ENCODE measurements at regions not wholly inside any gene's neighbourhood (a gene's known extent, or its start where the extent isn't known, plus 50 kb on each side); places are given as distances from the start of the nearest gene placed in this dataset.
A peak's percentile ranks its signal among the peaks of the same experiment; 100 is the strongest.

DNA sequence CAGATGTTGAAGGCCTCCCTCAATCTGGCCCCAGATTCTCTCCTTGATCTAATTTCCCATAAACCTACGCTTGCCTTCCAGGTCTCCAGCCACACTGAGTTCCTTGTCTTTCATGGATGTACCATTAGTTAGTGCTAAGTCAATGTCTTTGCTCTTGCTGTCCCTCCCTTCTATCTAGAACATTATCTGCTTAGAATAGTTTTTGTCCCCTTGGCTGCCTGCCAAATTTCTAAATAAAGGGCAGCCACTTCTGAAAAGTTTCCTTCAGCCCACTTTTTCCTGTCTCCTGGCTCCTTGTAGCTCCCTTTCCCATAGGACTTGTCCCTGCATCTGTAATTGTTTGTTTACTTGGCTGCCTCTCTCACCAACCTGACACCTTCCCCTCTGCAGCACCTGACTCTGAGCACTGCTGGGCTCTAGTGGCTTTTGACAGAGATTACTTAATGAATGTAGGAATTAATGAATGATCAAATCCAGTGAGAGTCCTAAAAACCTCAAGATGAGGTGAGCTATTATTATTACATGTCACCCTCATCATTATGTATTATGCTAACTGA lies 58.3 kb downstream of the CXCL12 start:
- DNase-seq: no peak

DNA sequence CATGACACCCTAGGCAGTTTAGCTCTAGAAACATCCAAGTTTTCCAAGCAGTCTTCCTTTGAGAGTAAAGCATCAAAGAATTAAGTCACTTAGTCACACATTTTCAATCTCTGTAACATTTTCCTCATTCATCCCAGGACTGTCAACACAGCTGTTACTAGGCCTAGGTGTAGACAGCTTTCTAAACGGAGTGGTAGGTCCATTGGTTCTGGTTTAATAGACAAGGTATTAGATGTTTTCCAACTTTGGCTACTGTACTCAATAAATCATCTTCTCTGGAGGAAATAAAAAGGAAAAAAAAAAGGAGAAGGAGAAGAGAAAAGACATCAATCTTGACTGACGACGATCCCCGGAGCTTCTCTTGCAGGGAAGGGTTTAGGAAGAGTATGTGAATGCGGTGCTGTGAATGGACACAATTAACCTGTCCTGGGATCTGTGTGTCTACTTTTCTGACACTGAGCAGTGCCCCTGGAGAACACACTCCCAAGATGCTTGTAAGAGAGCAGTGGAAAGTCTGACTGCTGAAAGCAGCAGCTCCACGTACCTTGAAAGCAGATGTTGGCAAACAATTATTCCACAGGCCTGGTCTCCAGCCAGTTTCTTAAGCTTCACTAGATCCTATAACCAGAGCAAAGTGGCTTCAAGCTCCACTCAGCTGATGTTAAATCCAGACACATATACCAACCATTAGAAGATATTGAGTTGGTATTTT lies 59.1 kb downstream of the CXCL12 start:
- no peak for DNase-seq

DNA sequence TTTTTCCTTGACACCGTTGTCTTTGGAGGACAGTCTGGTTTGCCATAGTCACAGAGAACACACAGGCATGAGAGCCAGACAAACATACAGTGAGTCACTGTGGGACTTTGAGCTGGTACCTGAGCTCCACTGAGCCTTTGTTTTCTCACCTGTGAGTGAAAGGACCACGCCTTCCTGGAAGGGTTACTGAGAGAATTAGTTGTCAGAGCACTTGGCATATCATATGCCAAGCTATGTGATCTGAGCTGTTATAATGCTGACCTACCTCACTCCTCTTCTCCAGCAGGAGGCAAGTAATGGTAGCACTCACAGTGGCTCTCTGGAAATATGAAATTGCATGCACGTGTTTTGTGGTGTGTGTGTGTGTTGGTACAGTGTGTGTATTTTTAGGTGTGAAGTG lies 59.7 kb downstream of the CXCL12 start:
- no peak for DNase-seq

DNA sequence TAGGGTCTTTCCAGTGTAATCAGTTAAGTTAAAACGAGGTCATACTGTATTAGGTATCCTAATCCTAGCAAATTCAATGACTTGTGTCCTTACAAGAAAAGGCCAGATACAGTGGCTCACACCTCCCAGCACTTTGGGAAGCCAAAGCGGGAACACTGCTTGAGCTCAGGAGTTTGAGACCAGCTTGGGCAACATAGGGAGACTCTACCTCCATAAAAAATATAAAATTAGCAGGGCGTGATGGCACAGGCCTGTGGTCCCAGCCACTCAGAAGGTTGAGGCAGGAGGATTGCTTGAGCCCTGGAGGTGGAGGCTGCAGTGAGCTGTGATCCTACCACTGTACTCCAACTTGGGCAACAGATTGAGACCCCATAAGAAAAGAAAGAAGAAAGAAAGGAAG lies 61.1 kb downstream of the CXCL12 start:
- DNase-seq: no peak

DNA sequence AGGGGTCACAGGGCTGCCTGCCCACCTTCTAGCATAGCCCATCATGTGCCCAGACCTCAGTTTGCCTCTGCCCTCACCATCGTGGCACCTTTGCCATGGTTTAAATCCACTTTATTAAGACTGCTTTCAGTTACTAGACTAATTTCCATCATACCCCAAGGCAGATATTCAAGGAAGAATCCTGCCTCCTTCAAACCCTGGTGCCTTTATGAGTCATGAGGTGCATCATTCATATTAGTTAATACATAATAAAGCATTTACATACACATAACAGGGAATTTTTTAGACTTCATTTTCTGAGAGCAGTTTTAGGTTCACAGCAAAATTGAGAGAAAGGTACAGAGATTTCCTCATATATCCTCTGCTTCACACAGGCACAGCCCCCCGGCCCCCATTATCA lies 62.8 kb downstream of the CXCL12 start:
- no peak for DNase-seq

DNA sequence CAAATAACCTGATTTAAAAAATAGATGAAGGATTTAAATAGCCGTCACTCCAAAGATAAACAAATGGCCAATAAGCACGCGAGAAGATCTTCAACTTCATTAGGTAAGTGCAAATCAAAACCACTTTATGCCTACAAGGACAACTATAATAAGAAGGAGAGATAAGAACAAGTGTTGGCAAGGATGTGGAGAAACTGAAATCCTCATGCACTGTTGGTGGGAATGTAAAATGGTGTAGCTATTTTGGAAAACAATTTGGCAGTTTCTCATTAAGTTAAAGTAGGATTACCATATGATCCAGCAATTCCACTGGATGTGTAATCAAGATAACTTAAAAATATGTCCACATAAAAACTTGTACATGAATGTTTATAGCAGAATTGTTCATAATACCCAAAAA lies 64.1 kb downstream of the CXCL12 start:
- no peak for DNase-seq

DNA sequence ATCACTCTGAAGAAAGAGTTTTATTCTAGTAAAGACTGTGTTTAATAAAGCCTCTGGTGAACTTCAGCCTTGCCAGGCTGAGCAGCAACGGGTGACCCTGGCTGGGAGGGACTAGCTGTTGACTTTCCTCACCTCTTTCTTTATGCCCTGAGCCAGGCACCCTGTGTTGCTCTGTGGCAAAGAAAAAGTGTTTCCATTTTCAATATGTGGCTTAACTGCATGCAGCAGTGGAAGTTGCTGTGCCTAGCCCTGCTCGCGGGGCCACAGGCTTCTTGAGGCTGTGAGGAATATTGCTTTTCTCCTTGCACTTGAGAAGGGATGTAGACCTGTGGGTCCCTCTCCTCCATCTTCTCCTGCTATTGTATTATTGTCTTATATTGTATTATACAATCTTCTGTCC lies 67.0 kb downstream of the CXCL12 start:
- DNase-seq: no peak

DNA sequence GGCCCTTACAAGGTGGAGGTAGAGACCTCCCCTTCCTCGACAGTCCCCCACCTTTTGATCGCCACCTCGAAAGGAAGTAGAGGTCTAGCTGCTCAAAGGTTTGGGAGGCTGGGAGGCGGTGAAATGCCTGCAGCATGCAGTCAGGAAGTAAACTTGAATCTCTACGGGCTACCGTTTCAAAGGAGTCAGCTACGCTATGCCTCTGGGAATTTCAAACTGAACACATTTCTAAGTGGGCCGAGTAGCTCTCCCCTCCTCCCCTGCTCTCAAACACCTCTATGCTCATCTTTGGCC lies 68.0 kb downstream of the CXCL12 start:
- DNase-seq: no peak

DNA sequence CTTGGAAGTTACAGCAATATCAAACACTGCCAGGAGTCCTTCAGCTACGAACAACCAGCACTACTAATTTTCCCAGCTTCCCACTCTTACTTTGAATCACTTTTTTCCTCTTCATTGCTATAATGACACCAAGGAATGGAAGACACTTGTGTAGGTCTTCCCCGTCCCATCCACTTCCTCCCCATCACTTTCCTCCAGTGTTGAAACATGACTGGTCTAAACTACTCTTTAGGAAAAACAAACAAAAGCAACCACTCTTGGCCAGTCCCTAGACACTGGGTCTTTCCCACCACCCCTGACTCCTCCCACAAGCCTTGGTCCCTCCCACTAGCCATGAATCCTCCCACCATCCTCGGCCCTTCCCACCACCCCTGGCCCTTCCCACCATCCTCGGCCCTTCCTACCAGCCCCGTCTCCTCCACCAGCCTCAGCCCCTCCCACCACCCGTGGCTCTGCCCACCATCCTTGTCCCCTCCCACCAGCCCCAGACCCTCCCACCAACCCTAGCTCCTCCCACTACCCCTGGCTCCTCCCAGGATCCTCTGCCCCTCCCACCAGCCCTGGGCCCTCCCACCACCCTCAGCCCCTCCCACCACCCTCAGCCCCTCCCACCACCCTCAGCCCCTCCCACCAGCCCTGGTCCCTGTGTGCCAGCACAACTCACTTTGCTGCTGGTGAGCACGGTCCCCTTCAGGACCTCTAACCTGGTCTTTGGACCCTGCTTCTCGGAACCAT lies 68.5 kb downstream of the CXCL12 start:
- DNase-seq: peak; percentile 30

DNA sequence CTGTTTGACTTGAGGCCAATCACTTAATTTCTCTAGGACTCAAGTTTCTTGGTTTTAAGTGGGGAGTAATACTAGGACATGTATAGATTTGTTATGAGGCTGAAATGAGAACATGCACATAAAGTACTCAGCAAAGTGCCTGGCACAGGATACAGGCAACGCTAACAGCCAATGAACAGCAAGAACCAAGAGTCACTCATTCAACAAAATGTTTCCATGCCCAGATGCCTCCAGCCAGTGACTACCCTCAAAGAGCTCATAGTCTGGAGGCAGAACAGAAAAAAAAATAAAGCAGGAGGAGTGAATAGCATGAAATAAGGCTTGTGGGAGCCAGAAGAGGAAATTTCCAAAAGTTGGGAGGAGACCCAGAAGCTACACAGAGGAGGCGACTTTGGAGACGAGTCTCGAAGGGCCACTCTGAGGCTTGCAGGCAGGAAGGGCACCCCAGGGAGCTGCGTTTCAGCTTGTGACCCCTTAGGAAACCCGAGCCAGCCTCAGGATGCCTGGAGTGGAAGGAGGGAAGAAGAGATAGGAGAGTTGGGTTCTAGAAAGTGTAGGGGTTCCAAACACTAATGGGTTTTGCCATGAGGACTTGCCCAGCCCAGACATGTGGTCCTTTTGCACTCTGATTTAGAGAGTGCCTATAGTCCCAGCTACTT lies 70.0 kb downstream of the CXCL12 start:
- DNase-seq: no peak

DNA sequence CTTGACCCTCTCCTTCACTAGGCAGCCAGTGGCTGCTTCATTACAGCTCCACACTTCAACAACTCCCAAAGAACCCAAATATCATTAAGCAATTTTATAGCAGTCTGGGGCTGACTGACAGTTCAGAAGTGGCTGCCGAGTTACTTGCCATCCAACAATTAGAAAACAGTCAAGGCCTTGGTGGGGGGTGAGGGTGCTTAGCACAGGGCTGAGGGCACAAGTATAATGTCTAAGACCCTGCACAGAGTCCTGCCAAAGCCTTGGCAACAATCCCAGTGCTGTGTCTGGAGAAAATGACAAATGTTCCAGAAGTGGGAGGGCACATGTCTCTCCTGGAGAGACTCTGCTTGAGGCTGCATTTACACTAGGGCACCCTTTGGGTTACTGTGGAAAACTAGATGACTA lies 71.1 kb downstream of the CXCL12 start:
- no peak for DNase-seq

DNA sequence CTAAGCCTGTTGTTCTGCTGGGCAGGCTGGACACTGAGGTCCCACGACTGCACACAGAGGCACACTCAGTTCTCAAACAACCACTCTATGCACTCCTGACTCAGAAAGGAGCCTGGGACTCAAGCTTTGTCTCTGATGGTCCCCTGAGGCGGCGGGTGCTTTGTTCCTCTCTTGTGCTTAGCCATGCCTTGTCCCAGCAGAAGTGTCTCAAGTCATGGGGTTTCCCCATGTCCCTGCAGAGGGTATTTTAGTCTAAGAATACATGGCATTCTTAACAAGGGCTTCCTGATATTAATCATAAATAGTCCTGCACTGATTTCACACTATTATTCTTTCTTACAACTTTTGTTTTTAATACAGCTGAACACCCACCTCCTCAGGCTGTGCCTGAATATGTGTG lies 72.5 kb downstream of the CXCL12 start:
- DNase-seq: no peak

DNA sequence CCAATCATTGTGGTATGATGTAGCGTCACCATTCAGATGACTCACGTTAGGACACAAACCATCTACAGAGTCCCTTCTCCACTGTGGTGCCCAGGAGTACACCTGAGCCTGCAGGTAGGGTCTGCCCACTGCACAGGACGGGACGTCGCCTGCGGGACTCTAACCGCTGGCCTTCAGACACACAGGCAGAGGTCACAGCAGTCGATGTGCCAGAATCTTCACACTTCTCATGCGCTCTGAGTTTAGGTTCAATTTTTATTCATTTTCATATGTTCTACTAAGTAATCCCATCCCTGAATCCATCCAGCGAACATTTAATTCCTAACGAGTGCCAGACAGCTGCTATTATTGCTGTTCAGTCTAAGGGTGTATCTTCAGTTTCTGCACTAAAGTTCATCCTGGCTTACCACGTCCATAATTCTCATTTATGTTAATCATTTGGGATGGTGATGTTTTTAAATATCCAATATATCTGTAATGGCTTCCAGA lies 73.3 kb downstream of the CXCL12 start:
- DNase-seq: no peak

DNA sequence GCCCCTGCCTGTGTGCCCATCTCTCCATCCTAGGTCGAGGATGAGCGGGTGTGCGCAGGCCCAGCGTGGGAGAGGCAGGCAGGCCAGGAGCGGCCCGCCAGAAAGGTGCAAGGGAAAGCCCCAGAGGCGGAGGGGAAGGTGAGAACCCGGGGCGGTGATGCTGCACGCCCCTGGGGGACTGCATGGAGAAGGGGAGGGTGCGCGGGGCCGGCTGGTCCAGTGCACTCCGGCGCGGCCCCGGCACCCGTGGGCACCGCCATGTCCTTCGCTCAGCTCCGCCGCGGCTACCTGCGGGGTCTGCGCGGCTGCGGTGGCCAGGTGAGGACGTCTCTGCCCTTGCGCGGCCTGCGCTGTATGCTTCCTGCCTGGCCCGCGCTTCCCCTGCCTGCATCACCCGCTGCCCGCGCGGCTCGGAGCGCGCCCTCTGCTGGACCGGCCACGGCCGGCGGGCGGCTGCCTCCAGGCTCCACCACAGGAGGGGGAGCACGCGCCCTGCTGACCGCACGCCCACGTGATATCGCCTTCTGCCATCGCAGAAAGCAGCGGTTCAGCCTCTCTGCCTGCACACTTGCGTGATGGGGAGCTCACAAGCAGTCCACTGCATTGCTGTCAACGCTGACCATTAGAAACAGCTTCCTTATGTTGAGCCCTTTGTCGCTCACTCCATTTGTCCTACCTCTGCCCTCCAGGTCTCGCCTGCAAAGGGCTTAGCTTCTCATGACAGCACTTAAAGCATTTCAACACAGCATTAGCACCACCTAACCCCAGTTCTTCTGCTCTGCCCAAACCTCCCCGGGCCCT lies 73.9 kb downstream of the CXCL12 start:
- DNase-seq: peak; percentile 66

DNA sequence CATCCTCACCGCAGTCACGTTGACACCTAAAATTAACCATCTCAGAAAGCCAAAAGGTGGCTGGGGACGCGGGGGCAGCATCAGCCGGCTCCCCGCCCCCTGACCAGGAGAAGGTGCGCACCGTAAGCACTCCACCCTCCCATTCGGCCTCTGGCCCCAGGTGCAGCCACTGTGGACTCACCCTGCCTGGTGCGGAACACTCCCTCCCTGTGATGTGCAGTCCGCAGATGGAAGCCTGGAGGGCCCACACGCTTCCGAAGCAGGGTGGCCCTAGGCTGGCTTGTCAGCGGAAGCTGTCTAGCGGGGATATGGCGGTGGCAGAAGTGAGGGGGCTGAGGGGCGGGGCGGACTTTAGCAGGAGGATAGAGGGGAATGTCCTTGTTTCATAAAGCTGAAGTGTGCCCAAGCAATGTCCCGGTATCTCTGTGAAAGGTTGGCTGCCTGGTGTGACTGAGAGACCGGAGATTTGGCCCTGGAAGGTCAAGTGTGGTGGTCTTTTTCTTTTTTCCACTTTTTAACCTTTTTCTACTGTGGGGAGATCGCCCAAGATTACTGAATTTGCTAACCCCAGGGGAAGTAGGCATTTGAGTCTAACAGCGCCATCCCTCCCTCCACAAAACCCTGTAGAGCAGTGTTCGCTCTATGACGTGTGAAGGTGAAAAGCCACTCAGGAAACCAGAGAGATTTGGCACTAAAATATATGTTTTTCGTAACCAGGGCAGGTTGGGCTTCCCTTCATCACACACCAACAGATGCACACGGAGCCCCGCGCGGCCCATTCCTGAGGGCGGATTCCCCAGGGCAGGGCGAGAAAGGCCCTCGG lies 74.7 kb downstream of the CXCL12 start:
- DNase-seq: no peak

DNA sequence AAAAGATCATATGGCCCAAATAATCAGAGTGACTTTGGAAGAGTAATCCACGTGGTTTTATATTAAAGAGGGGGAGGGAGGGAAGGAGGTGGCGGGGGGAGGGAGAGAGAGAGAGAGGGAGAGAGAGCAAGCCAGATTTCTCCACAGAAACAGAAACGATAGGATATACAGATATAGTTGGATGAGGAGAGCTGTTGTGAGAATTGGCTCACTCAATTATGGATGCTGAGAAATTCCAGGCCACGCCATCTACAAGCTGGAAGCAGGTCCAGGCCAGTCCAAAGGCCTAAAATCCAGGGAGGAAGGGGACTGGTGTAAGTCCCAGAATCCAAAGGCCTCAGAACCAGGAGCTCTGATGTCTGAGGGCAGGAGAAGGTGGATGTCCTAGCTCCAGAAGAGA lies 75.5 kb downstream of the CXCL12 start:
- DNase-seq: no peak

DNA sequence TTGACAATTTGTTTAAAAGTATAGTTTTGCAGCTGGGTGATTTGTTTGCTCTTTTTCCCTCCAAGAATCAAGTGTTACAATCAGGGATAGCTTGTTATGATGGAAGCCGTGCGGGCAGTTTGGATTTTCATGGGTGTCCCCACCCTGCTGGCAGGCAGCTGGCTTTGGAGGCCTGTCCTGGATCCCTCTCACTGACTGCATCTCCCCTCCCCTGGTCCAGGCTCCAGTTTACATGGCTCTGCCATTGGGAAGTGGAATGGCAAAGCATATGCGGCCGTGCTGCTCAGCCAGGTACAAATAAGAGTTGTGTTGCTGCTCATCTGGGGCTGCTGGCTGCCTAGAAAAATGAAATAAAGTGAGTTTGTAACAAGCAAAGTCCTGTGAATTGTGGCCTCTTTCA lies 76.0 kb downstream of the CXCL12 start:
- DNase-seq: no peak

DNA sequence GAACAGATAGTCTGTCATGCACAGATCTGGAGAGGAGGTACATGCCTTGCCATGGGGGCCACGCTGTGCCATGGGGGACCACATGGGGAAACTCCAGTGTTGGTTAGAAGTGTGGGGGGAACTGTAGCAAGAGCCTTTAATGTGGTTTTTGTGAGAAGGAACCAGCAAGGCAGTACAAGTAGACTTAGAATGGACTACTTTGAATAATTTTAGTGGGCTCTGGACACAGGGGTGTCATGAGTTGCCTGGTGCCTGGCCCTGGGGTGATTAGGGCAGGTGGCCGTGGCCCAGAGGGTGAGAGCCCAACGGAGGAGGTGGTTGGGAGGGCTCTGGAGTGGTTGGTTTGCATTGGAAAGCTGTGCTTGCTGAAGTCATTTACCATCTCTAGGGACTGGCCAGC lies 77.2 kb downstream of the CXCL12 start:
- no peak for DNase-seq

DNA sequence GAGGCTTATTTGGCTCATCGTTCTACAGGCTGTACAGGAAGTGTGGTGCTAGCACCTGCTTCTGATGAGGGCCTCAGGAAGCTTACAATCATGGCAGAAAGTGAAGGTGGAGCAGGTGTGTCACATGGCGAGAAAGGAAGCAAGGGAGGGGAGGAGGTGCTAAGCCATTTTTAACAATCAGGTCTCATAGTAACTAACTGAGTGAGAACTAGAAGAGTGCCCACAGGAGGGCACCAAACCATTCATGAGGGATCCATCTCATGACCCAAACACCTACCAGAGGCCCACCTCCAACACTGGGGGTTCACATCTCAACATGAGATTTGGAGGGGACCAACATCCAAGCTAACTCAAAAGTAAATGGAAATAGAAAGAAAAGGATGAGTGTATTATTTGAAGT lies 78.1 kb downstream of the CXCL12 start:
- DNase-seq: no peak

DNA sequence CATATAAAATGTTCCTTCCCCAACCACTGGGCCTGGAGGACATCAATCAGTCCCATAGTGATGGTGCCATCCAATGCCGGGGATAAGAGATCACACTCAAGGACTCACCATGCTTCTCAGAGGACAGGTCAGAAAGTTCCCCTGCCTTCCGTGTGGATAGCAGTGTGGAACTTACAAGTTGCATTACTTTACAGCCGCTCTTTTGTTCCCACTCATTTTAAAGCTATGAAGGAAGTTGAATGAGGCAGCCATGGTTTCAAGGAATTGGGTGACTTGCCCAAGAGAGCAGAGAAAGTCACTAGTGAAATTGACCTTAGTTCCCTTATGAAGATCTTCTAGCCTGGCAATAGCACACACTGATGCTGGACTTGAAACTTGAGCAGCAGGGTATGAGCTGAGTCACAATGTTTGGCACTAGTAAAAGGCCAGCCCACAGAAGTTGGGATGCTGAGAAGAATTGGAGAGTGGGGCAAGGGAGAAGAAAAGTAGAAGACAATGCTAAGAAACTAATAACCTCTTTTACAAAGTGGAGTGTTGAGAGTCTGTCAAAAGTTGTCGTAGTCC lies 78.7 kb downstream of the CXCL12 start:
- DNase-seq: no peak

DNA sequence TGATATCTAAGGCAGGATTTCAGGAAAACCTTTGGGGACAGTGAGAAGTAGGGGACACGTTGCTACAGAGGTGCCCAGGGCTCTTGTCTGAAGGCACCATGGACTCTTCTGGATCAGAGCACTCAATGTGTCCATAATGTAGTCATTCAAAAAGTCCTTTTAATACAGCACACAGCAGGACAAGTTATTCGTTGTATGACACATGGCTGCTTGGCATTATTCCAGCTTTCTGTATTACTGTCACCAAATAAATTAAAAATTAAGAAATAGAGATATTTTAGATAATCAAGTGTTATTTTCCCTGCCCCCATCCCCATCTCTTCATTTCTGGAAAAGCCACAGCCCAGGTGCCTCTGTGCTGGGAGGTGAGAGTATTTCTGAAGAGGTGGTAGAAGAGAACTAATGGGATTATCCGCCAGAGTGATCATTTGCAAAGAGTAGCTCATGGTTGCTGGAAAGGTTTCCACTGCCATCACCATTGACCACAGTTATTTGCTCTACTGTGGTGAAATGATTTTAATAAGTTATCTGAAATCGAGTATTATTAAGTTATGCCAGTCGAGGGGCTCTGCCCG lies 83.0 kb downstream of the CXCL12 start:
- no peak for DNase-seq

All from stimulated activated CD4-positive, alpha-beta T cell treated with anti-CD3 and anti-CD28 coated beads, Interleukin-1b, Interleukin-23, amount 100 ng/mL, for 48 hours (primary cell).